K562 (cell line): ENCODE measurements at regions not wholly inside any gene's neighbourhood (a gene's known extent, or its start where the extent isn't known, plus 50 kb on each side); places are given as distances from the start of the nearest gene placed in this dataset.

Experiments used
- ATAC-seq: fragments of 200-7000 bp; cut with Tn5 transposase; 3 replicates; pipeline ENCODE4 v1.9.1; 2020; ENCODE audit warnings: moderate library complexity
- BruUV-seq: library from RNA; stranded (reverse); fragments of 400-500 nt; replicated peaks from 2 replicates; lab custom pipeline; 2021; lab: Mats Ljungman, UMichigan
- CTCF ChIA-PET: fragments of 300-600 bp; formaldehyde crosslinking; extraction: SDS; loops from one replicate; lab custom pipeline; 2021; ENCODE audit warnings: low intra/inter-chr PET ratio; lab: Yijun Ruan, JAX
- POLR2A ChIA-PET: fragments of 300-600, 350-650 bp; sonication (Branson Sonifier 250); formaldehyde crosslinking; extraction: SDS; loops from one replicate; lab custom pipeline; 2021; ENCODE audit warnings: antibody characterized with exemption, inconsistent platforms; lab: Yijun Ruan, JAX
- DNase-seq, 4 experiments: peaks; one replicate each; pipeline versions ENCODE4 v3.0.0 to v3.0.0-alpha.2; 2011 to 2018; ENCODE audit warnings: low spot score in 3 of 4, mixed read lengths in 3 of 4; ENCODE audit errors: extremely low read depth in 1 of 4
- FAIRE-seq: peaks from 2 replicates; lab custom pipeline; 2011; peaks lifted over from hg19 to GRCh38; lab: Jason Lieb, UNC
- H2AFZ ChIP-seq: 2 replicates; pipeline ENCODE4 v1.6.0; 2011; ENCODE audit warnings: low read depth, low read length, control low read depth, inconsistent platforms
- H3K27ac ChIP-seq: fragments of 200-600 bp; 3 replicates; pipeline ENCODE4 v1.8.0; 2011; ENCODE audit warnings: low read depth, mild to moderate bottlenecking, control low read depth, inconsistent platforms, low read length, moderate library complexity, mixed read lengths; ENCODE audit errors: extremely low read depth
- H3K27me3 ChIP-seq, 2 experiments: fragments of 300-600 bp in 1 of 2; 2 replicates in 1 of 2; 3 replicates in 1 of 2; pipeline versions ENCODE4 v1.6.0 to v1.8.0; 2011; ENCODE audit warnings: inconsistent platforms in 2 of 2, low read length in 2 of 2, mild to moderate bottlenecking in 1 of 2, mixed read lengths in 1 of 2, moderate library complexity in 1 of 2; ENCODE audit not compliant: control insufficient read depth in 2 of 2, insufficient read depth in 2 of 2
- H3K36me3 ChIP-seq: fragments of 300-600 bp; 3 replicates; pipeline ENCODE4 v1.8.0; 2011; ENCODE audit warnings: mild to moderate bottlenecking, low read length, inconsistent platforms; ENCODE audit not compliant: control insufficient read depth, insufficient read depth
- H3K4me1 ChIP-seq, 2 experiments: fragments of 200-600 bp in 1 of 2; replicated peaks in 1 of 2; 2 replicates in 1 of 2; 3 replicates in 1 of 2; pipeline versions ENCODE4 v1.5.1 to v1.8.0; 2011; ENCODE audit warnings: inconsistent platforms in 2 of 2, low read length in 2 of 2, mild to moderate bottlenecking in 1 of 2, mixed read lengths in 1 of 2, moderate library complexity in 1 of 2; ENCODE audit not compliant: control insufficient read depth in 2 of 2, insufficient read depth in 2 of 2
- H3K4me2 ChIP-seq: 2 replicates; pipeline ENCODE4 v1.6.1; 2011; ENCODE audit warnings: low read length, control low read depth, inconsistent platforms, mixed read lengths; ENCODE audit not compliant: insufficient read depth
- H3K4me3 ChIP-seq: fragments of 200-600 bp; sonication (generic), shearing (Covaris generic); 2 replicates; pipeline ENCODE4 v1.5.1; 2016; ENCODE audit warnings: control low read depth, inconsistent platforms
- H3K79me2 ChIP-seq: fragments of 200-600 bp; 3 replicates; pipeline ENCODE4 v1.8.0; 2011; ENCODE audit warnings: low read length, inconsistent platforms; ENCODE audit not compliant: control insufficient read depth, insufficient read depth
- H3K9ac ChIP-seq, 2 experiments: 2 replicates each; pipeline versions ENCODE4 v1.6.0 to v1.6.1; 2011; ENCODE audit warnings: low read depth in 2 of 2, low read length in 2 of 2, control low read depth in 1 of 2, inconsistent platforms in 1 of 2, mild to moderate bottlenecking in 1 of 2, mixed read lengths in 1 of 2; ENCODE audit not compliant: insufficient read depth in 1 of 2
- H3K9me1 ChIP-seq: one replicate; pipeline ENCODE4 v1.6.0; 2011; ENCODE audit warnings: inconsistent platforms, mild to moderate bottlenecking, low read length, moderate library complexity; ENCODE audit not compliant: control insufficient read depth, insufficient read depth
- H3K9me3 ChIP-seq: replicated peaks from 2 replicates; pipeline ENCODE4 v1.5.1; 2011; ENCODE audit warnings: low read depth, low read length, inconsistent platforms; ENCODE audit not compliant: control insufficient read depth, insufficient read depth
- H4K20me1 ChIP-seq: replicated peaks from 2 replicates; pipeline ENCODE4 v1.6.1; 2011; ENCODE audit warnings: low read length, inconsistent platforms, mixed read lengths; ENCODE audit not compliant: control insufficient read depth, insufficient read depth
- BRF1 ChIP-seq: IDR thresholded peaks from 3 replicates; pipeline ENCODE4 v1.6.1; 2011; ENCODE audit warnings: borderline replicate concordance, mild to moderate bottlenecking; ENCODE audit not compliant: insufficient read length; ENCODE audit errors: extremely low read depth
- GTF2A2 ChIP-seq: IDR thresholded peaks from 2 replicates; pipeline ENCODE4 v1.6.1; 2016; ENCODE audit warnings: mild to moderate bottlenecking, missing genetic modification characterization, missing compliant biosample characterization
- GTF2E2 ChIP-seq: fragments of 200-800 bp; sonication (Bioruptor generic); IDR thresholded peaks from 2 replicates; pipeline ENCODE4 v1.6.1; 2016; ENCODE audit warnings: missing genetic modification characterization, missing compliant biosample characterization
- HMG20A ChIP-seq: fragments of 450-650 bp; formaldehyde crosslinking; conservative IDR thresholded peaks from 2 replicates; pipeline ENCODE4 v1.4.0; 2020; ENCODE audit warnings: mild to moderate bottlenecking, mixed read lengths
- NONO ChIP-seq, 2 experiments: fragments of 200-400 bp in 1 of 2; fragments of 450-650 bp in 1 of 2; formaldehyde crosslinking in 1 of 2; IDR thresholded peaks; 2 replicates each; pipeline ENCODE4 v1.6.1; 2017; ENCODE audit warnings: low read depth in 2 of 2, mild to moderate bottlenecking in 2 of 2, moderate library complexity in 2 of 2, low read length in 1 of 2
- POLR2A ChIP-seq: fragments of 450-650 bp; conservative IDR thresholded peaks from 2 replicates; pipeline ENCODE4 v1.6.1; 2016
- SMAD1 ChIP-seq: fragments of 150-350 bp; IDR thresholded peaks from 2 replicates; pipeline ENCODE4 v1.6.1; 2014; ENCODE audit warnings: low read length, low read depth; ENCODE audit not compliant: partially characterized antibody
- SRF ChIP-seq, 2 experiments: fragments of 250-450, 450-650 bp in 1 of 2; sonication (Bioruptor Pico) in 1 of 2; sonication (generic) in 1 of 2; formaldehyde crosslinking; IDR thresholded peaks; 2 replicates each; pipeline versions ENCODE4 v1.5.0 to v1.5.1; 2020 to 2022; ENCODE audit warnings: mild to moderate bottlenecking in 1 of 2, missing genetic modification reagents in 1 of 2
- SRSF7 ChIP-seq: fragments of 200-400 bp; formaldehyde crosslinking; optimal IDR thresholded peaks from 2 replicates; pipeline ENCODE3; 2017; ENCODE audit warnings: mild to moderate bottlenecking, low read depth, low read length
- ZNF12 ChIP-seq: sonication (generic); formaldehyde crosslinking; IDR thresholded peaks from 2 replicates; pipeline ENCODE4 v1.4.0; 2020; ENCODE audit warnings: mild to moderate bottlenecking, missing genetic modification reagents
- ZNF436 ChIP-seq: fragments of 250-450, 450-650 bp; sonication (Bioruptor Pico); formaldehyde crosslinking; IDR thresholded peaks from 2 replicates; pipeline ENCODE4 v1.7.0; 2020; ENCODE audit warnings: mild to moderate bottlenecking
- WGBS: fragments of 100-300 bp; shearing (Covaris generic); methylation state at CpG from one replicate; pipeline ENCODE4 v1.1.6; 2016; ENCODE audit warnings: low coverage, mixed read lengths; ENCODE audit not compliant: insufficient coverage; ENCODE audit errors: missing lambda C conversion rate; 5-methylcytosine and 5-hydroxymethylcytosine counted together
- in situ Hi-C: fragments of 300-500 bp; cut with MboI; formaldehyde crosslinking; loops from 4 replicates; pipeline ENCODE4 v1.15.0; 2018; ENCODE audit warnings: inconsistent platforms, mixed read lengths
- intact Hi-C: fragments of 100-400 bp; cut with micrococcal nuclease; formaldehyde crosslinking; loops from 2 replicates; pipeline ENCODE4 v1.14.2; 2022
- TF ChIP-seq, protein P1 (sequence below): fragments of 250-450 bp; sonication (Bioruptor Pico); IDR thresholded peaks from 2 replicates; pipeline ENCODE4 v1.8.0; 2022; ENCODE audit warnings: moderate library complexity, mild to moderate bottlenecking, inconsistent platforms
- TF ChIP-seq, protein P2 (sequence below): fragments of 450-650 bp; IDR thresholded peaks from 2 replicates; pipeline ENCODE4 v1.6.1; 2016; ENCODE audit warnings: missing biosample characterization, missing genetic modification characterization

DNA sequence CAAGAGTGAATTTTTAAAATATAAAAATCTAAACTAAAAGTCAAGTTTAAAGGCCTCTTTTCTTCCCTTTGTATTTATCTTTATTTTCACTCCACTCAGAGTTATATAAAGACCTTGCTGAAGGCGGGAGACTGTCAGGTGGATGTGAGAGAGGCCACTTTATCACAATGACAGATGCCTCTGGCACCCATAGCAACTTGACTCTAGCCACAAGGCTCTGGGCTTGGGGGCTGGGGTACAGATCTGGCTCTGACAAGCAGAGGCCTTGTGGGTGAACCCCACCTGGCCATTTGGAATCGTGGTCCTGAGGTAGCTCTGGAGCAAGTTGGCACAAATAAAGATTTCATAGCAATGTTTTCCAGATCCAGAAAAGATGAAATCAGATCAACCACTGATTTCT, 417.2 kb downstream of the RFPL4B start:
- no peak overlapping the region for H3K9ac ChIP-seq
- ChIA-PET POLR2A (interaction anchor here (0.7 kb wide), 1 partner anchor 38 kb away, joined by 3 read pairs; no protein-coding TSS in a partner anchor), CTCF (no interaction called here)
- no peak overlapping the region for H3K4me2 ChIP-seq
- H2AFZ ChIP-seq = no peak overlapping the region
- no peaks in the 10 kb centered on the region for H3K4me1 ChIP-seq
- H3K36me3 ChIP-seq = no peaks in the 10 kb centered on the region
- TF ChIP-seq GTF2A2 (tag) = no peak
- no peak for TF ChIP-seq ZNF436 (CRISPR knock-in tag)
- no peak for TF ChIP-seq SRF (CRISPR knock-in tag; IDR thresholded peaks at IDR 0.05)
- no peak for TF ChIP-seq HMG20A (CRISPR knock-in tag)
- TF ChIP-seq, protein P1, sequence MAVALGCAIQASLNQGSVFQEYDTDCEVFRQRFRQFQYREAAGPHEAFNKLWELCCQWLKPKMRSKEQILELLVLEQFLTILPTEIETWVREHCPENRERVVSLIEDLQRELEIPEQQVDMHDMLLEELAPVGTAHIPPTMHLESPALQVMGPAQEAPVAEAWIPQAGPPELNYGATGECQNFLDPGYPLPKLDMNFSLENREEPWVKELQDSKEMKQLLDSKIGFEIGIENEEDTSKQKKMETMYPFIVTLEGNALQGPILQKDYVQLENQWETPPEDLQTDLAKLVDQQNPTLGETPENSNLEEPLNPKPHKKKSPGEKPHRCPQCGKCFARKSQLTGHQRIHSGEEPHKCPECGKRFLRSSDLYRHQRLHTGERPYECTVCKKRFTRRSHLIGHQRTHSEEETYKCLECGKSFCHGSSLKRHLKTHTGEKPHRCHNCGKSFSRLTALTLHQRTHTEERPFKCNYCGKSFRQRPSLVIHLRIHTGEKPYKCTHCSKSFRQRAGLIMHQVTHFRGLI (CRISPR knock-in tag) = no peak
- TF ChIP-seq, protein P2, sequence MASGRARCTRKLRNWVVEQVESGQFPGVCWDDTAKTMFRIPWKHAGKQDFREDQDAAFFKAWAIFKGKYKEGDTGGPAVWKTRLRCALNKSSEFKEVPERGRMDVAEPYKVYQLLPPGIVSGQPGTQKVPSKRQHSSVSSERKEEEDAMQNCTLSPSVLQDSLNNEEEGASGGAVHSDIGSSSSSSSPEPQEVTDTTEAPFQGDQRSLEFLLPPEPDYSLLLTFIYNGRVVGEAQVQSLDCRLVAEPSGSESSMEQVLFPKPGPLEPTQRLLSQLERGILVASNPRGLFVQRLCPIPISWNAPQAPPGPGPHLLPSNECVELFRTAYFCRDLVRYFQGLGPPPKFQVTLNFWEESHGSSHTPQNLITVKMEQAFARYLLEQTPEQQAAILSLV (tag) = no peak
- TF ChIP-seq SMAD1 = no peak
- no peak for TF ChIP-seq GTF2E2 (tag)
- TF ChIP-seq NONO (IDR thresholded peaks at IDR 0.05; ENCODE audit: low read depth in 2 of 2, low read length in 1 of 2) = no peak
- TF ChIP-seq ZNF12 (CRISPR knock-in tag) = no peak
- TF ChIP-seq BRF1 = no peak
- no peak for TF ChIP-seq POLR2A
- no peak for TF ChIP-seq SRSF7
- no peak overlapping the region for H3K4me3 ChIP-seq
- in situ Hi-C loops = no loop called here
- no peaks in the 10 kb centered on the region for H4K20me1 ChIP-seq
- H3K27ac ChIP-seq = no peak overlapping the region
- intact Hi-C loops = no loop called here
- 0% methylated on average over 2 of the region's 2 CpGs for WGBS
- no peak for DNase-seq
- H3K9me1 ChIP-seq = no peaks in the 10 kb centered on the region
- H3K9me3 ChIP-seq = no peaks in the 10 kb centered on the region
- H3K79me2 ChIP-seq = no peaks in the 10 kb centered on the region
- no peak for FAIRE-seq
- no peak for ATAC-seq
- H3K27me3 ChIP-seq = no peaks in the 10 kb centered on the region
- no TSS peak for BruUV-seq
